OCI-LY1 (cell line): ENCODE measurements at regions not wholly inside any gene's neighbourhood (a gene's known extent, or its start where the extent isn't known, plus 50 kb on each side); places are given as distances from the start of the nearest gene placed in this dataset.

Source experiments
- H2AFZ ChIP-seq: fragments of 200-600 bp; sonication (generic), shearing (Covaris generic); 2 replicates; pipeline ENCODE4 v1.6.0; 2014; ENCODE audit warnings: antibody characterized with exemption, mild to moderate bottlenecking, low read length
- H3F3A ChIP-seq: fragments of 200-600 bp; sonication (generic), shearing (Covaris generic); 2 replicates; pipeline ENCODE4 v1.6.0; 2014; ENCODE audit warnings: mild to moderate bottlenecking, antibody characterized with exemption, low read length, moderate library complexity; ENCODE audit not compliant: insufficient read depth
- H3K27ac ChIP-seq: fragments of 200-600 bp; sonication (generic); 2 replicates; pipeline ENCODE4 v1.5.1; 2014; ENCODE audit warnings: low read length, mixed run types, mild to moderate bottlenecking, low read depth; ENCODE audit not compliant: poor library complexity, severe bottlenecking
- H3K27me3 ChIP-seq: fragments of 200-600 bp; sonication (generic); 2 replicates; pipeline ENCODE4 v1.6.0; 2014; ENCODE audit warnings: antibody characterized with exemption, mild to moderate bottlenecking, low read length, moderate library complexity; ENCODE audit not compliant: insufficient read depth
- H3K36me3 ChIP-seq: fragments of 200-600 bp; sonication (generic); 2 replicates; pipeline ENCODE4 v1.6.1; 2014; ENCODE audit warnings: mild to moderate bottlenecking, antibody characterized with exemption, low read length, moderate library complexity, mixed read lengths; ENCODE audit not compliant: insufficient read depth
- H3K4me1 ChIP-seq: fragments of 200-600 bp; sonication (generic); 2 replicates; pipeline ENCODE4 v1.5.1; 2014; ENCODE audit warnings: mild to moderate bottlenecking, low read length, moderate library complexity; ENCODE audit not compliant: insufficient read depth, severe bottlenecking
- H3K4me2 ChIP-seq: fragments of 200-600 bp; sonication (generic), shearing (Covaris generic); 2 replicates; pipeline ENCODE4 v1.6.1; 2014; ENCODE audit warnings: low read length
- H3K4me3 ChIP-seq: fragments of 200-600 bp; sonication (generic); 2 replicates; pipeline ENCODE4 v1.5.1; 2014; ENCODE audit warnings: low read length, low read depth, mild to moderate bottlenecking, mixed read lengths; ENCODE audit not compliant: poor library complexity, severe bottlenecking
- H3K79me2 ChIP-seq: fragments of 200-600 bp; shearing (Covaris generic); 2 replicates; pipeline ENCODE4 v1.6.1; 2016; ENCODE audit warnings: mixed run types, low read length, mixed read lengths; ENCODE audit not compliant: insufficient read depth
- H3K9ac ChIP-seq: fragments of 200-600 bp; sonication (generic), shearing (Covaris generic); 2 replicates; pipeline ENCODE4 v1.6.1; 2014; ENCODE audit warnings: mild to moderate bottlenecking, low read length, mixed read lengths
- H3K9me2 ChIP-seq: fragments of 200-600 bp; sonication (generic), shearing (Covaris generic); 2 replicates; pipeline ENCODE4 v1.6.1; 2014; ENCODE audit warnings: low read depth, mild to moderate bottlenecking, low read length, mixed read lengths
- H3K9me3 ChIP-seq: fragments of 200-600 bp; shearing (Covaris generic); 2 replicates; pipeline ENCODE4 v1.6.1; 2014; ENCODE audit warnings: low read length, mixed read lengths
- H4K20me1 ChIP-seq: fragments of 200-600 bp; sonication (generic), shearing (Covaris generic); 2 replicates; pipeline ENCODE4 v1.6.0; 2016; ENCODE audit warnings: mild to moderate bottlenecking, low read length; ENCODE audit not compliant: insufficient read depth
- EZH2 ChIP-seq: fragments of 200-600 bp; sonication (generic), shearing (Covaris generic); IDR thresholded peaks from 2 replicates; pipeline ENCODE4 v1.8.0; 2017; ENCODE audit warnings: borderline replicate concordance, mixed run types, mild to moderate bottlenecking, antibody characterized with exemption, low read length, moderate library complexity, mixed read lengths
- TF ChIP-seq, protein P1 (sequence below): fragments of 200-600 bp; sonication (generic), shearing (Covaris generic); IDR thresholded peaks from 2 replicates; pipeline ENCODE4 v1.5.1; 2017; ENCODE audit warnings: mild to moderate bottlenecking, antibody characterized with exemption, low read length, moderate library complexity, mixed read lengths

DNA sequence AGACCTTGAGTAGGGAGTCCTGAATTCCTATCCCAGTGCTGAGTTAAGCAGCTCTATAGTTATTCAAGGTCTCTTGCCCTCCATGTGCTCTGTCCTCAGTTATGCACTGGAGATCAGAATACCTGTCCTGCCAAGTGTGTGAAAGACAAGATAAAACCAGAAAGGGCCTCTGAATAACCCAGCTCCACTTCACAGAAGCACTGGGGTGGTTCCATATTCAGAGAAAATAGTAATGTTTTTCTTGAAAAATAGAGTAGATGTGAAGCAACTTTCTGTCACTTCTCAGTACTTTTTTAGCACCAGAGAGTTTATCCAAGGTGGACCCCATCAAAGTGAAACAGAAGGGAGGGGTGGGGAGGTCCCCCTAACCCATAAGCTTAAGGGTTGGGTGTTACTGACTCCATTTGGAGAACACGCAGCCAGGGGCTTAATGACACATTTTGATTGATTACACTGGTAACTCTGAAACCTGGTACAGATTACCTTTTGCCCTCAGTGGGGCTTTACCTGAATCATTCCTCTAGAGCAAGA is 509.8 kb upstream of the JARID2 start:
- Histone ChIP-seq H3F3A (no peaks in the 10 kb centered on the region), H3K27ac (no peak overlapping the region), H4K20me1 (no peaks in the 10 kb centered on the region), H3K9ac (no peak overlapping the region), H3K9me3 (no peaks in the 10 kb centered on the region), H2AFZ (no peak overlapping the region), H3K27me3 (no peaks in the 10 kb centered on the region; the same call in 1 of the 2 replicates), H3K36me3 (no peaks in the 10 kb centered on the region), H3K79me2 (no peaks in the 10 kb centered on the region), H3K4me2 (no peak overlapping the region), H3K4me1 (peaks cover 12% of the 10 kb centered on the region), H3K4me3 (no peak overlapping the region), H3K9me2 (no peaks in the 10 kb centered on the region)
- no peak for TF ChIP-seq EZH2

GRCh38 chr6:14736554-14736953 is 509.3 kb upstream of the JARID2 start:
- Histone ChIP-seq H3K4me3 (no peak overlapping the region), H3K79me2 (no peaks in the 10 kb centered on the region), H3K9me3 (no peaks in the 10 kb centered on the region), H3K36me3 (no peaks in the 10 kb centered on the region), H3K9ac (no peak overlapping the region), H2AFZ (no peak overlapping the region), H3F3A (no peaks in the 10 kb centered on the region), H3K27me3 (no peaks in the 10 kb centered on the region; the same call in 1 of the 2 replicates), H3K27ac (no peak overlapping the region), H3K4me1 (peaks cover 12% of the 10 kb centered on the region), H4K20me1 (no peaks in the 10 kb centered on the region), H3K9me2 (no peaks in the 10 kb centered on the region), H3K4me2 (no peak overlapping the region)
- TF ChIP-seq EZH2: no peak
- TF ChIP-seq, protein P1, sequence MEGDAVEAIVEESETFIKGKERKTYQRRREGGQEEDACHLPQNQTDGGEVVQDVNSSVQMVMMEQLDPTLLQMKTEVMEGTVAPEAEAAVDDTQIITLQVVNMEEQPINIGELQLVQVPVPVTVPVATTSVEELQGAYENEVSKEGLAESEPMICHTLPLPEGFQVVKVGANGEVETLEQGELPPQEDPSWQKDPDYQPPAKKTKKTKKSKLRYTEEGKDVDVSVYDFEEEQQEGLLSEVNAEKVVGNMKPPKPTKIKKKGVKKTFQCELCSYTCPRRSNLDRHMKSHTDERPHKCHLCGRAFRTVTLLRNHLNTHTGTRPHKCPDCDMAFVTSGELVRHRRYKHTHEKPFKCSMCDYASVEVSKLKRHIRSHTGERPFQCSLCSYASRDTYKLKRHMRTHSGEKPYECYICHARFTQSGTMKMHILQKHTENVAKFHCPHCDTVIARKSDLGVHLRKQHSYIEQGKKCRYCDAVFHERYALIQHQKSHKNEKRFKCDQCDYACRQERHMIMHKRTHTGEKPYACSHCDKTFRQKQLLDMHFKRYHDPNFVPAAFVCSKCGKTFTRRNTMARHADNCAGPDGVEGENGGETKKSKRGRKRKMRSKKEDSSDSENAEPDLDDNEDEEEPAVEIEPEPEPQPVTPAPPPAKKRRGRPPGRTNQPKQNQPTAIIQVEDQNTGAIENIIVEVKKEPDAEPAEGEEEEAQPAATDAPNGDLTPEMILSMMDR: no peak

DNA sequence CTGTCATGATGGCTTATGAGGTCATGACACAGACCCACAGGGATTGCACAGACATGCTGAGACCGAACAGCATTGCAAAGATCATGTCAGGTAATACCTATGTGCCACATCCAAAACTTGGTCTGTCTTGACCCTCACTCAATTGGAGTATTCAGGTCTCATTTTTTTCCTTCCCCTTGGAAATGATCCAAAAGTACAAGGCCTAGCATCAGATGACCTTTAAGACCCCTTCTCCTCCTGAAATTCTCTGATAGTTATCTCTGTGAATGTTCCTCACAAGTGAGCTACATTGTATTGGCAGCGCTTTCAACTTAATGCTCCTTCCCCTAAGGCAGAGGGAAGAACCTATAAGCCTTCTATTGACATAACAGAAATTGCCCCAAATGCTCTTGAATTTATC is 507.4 kb upstream of the JARID2 start:
- Histone ChIP-seq H4K20me1 (no peaks in the 10 kb centered on the region), H2AFZ (no peak overlapping the region), H3K27me3 (no peaks in the 10 kb centered on the region; the same call in 1 of the 2 replicates), H3K79me2 (no peaks in the 10 kb centered on the region), H3K36me3 (no peaks in the 10 kb centered on the region), H3K4me1 (peaks cover 12% of the 10 kb centered on the region), H3F3A (no peaks in the 10 kb centered on the region), H3K4me2 (no peak overlapping the region), H3K9ac (no peak overlapping the region), H3K4me3 (no peak overlapping the region), H3K9me3 (no peaks in the 10 kb centered on the region), H3K9me2 (no peaks in the 10 kb centered on the region), H3K27ac (no peak overlapping the region)
- TF ChIP-seq, protein P1: no peak
- no peak for TF ChIP-seq EZH2

DNA sequence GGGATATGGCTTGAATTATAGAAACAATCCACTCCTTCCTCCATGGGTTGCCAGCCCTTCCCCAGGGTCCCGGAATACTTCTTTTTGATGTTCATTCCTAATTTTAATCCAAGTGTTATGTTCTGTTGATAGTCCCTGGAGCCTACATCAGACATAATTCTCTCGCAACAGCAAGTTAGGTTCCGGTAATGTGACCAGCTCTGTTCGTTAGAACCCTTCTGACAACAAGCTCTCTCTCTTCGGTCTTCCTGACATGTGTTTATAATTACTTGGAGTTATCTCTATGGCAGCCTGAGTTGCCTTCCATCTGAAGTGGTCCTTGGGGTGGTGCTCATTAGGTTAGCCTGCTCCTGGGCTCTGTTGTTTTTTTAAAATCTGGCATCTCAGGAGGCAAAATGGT is 506.9 kb upstream of the JARID2 start:
- no peaks in the 10 kb centered on the region; the same call in 1 of the 2 replicates for H3K27me3 ChIP-seq
- H3F3A ChIP-seq: no peaks in the 10 kb centered on the region
- no peaks in the 10 kb centered on the region for H3K9me2 ChIP-seq
- H3K79me2 ChIP-seq: no peaks in the 10 kb centered on the region
- H3K27ac ChIP-seq: no peak overlapping the region
- H3K9me3 ChIP-seq: no peaks in the 10 kb centered on the region
- no peak overlapping the region for H3K4me3 ChIP-seq
- no peak overlapping the region for H3K9ac ChIP-seq
- H3K4me1 ChIP-seq: peaks cover 12% of the 10 kb centered on the region
- TF ChIP-seq, protein P1: no peak
- TF ChIP-seq EZH2: no peak
- no peaks in the 10 kb centered on the region for H3K36me3 ChIP-seq
- H4K20me1 ChIP-seq: no peaks in the 10 kb centered on the region
- H2AFZ ChIP-seq: no peak overlapping the region
- no peak overlapping the region for H3K4me2 ChIP-seq
